HL-60 (cell line): ENCODE measurements at regions not wholly inside any gene's neighbourhood (a gene's known extent, or its start where the extent isn't known, plus 50 kb on each side); places are given as distances from the start of the nearest gene placed in this dataset.

Source experiments
- DNase-seq, 2 experiments: peaks; one replicate each; pipeline ENCODE4 v3.0.0-alpha.2; 2010 to 2020; ENCODE audit warnings: low read depth in 1 of 2, low spot score in 1 of 2
- H3K27ac ChIP-seq: fragments of 250-450 bp; sonication (Bioruptor Pico); replicated peaks from 2 replicates; pipeline ENCODE4 v1.5.1; 2020; ENCODE audit warnings: mild to moderate bottlenecking, moderate library complexity
- H3K27me3 ChIP-seq: fragments of 250-450 bp; sonication (Bioruptor Pico); 2 replicates; pipeline ENCODE4 v1.5.1; 2021; ENCODE audit warnings: mild to moderate bottlenecking, moderate library complexity; ENCODE audit not compliant: insufficient read depth, poor library complexity, severe bottlenecking
- H3K4me3 ChIP-seq: replicated peaks from 2 replicates; pipeline ENCODE4 v1.5.1; 2011; ENCODE audit warnings: mild to moderate bottlenecking, control low read depth, low read length; ENCODE audit not compliant: insufficient read depth
- CTCF ChIP-seq: IDR thresholded peaks from one replicate; pipeline ENCODE4 v1.5.1; 2011; ENCODE audit warnings: low read length, control low read depth, inconsistent platforms; ENCODE audit not compliant: insufficient read depth
- GABPA ChIP-seq: IDR thresholded peaks from 2 replicates; pipeline ENCODE4 v1.6.1; 2012; ENCODE audit warnings: low read depth
- POLR2AphosphoS5 ChIP-seq: IDR thresholded peaks from 2 replicates; pipeline ENCODE4 v1.6.1; 2012; ENCODE audit warnings: low read depth
- REST ChIP-seq: IDR thresholded peaks from 2 replicates; pipeline ENCODE4 v1.6.1; 2012; ENCODE audit warnings: low read depth; ENCODE audit not compliant: insufficient replicate concordance
- SPI1 ChIP-seq: IDR thresholded peaks from 2 replicates; pipeline ENCODE4 v1.6.1; 2012; ENCODE audit warnings: low read depth, mild to moderate bottlenecking, borderline replicate concordance

- Histone ChIP-seq H3K4me3 (no peak overlapping the region), H3K27me3 (no peaks in the 10 kb centered on the region), H3K27ac (no peak overlapping the region)
- TF ChIP-seq SPI1 (no peak), GABPA (no peak), REST (no peak), CTCF (no peak), POLR2AphosphoS5 (no peak)
- no peak for DNase-seq
These were observed 293.8 kb upstream of the CHAC2 start for GRCh38 chr2:53473775-53474311.

GRCh38 chr2:53473236-53473635 lies 294.4 kb upstream of the CHAC2 start:
- Histone ChIP-seq H3K4me3 (no peak overlapping the region), H3K27me3 (no peaks in the 10 kb centered on the region), H3K27ac (no peak overlapping the region)
- no peak for TF ChIP-seq POLR2AphosphoS5
- TF ChIP-seq GABPA = no peak
- TF ChIP-seq REST = no peak
- TF ChIP-seq SPI1 = no peak
- TF ChIP-seq CTCF = peak; percentile 7
- DNase-seq = no peak

- no peak for DNase-seq
- TF ChIP-seq CTCF (no peak), SPI1 (no peak), POLR2AphosphoS5 (no peak), GABPA (no peak), REST (no peak)
- H3K4me3 ChIP-seq = no peak overlapping the region
- no peak overlapping the region for H3K27ac ChIP-seq
- H3K27me3 ChIP-seq = no peaks in the 10 kb centered on the region
These were observed 300.0 kb upstream of the CHAC2 start for GRCh38 chr2:53467467-53468180.
